ENCODE measurements at regions not wholly inside any gene's neighbourhood (a gene's known extent, or its start where the extent isn't known, plus 50 kb on each side); places are given as distances from the start of the nearest gene placed in this dataset.
"Not testable (repeated sequence)": the region's sequence is repeated elsewhere in the genome, so short reads cannot be mapped to it uniquely, and the experiment has no call there.

DNA sequence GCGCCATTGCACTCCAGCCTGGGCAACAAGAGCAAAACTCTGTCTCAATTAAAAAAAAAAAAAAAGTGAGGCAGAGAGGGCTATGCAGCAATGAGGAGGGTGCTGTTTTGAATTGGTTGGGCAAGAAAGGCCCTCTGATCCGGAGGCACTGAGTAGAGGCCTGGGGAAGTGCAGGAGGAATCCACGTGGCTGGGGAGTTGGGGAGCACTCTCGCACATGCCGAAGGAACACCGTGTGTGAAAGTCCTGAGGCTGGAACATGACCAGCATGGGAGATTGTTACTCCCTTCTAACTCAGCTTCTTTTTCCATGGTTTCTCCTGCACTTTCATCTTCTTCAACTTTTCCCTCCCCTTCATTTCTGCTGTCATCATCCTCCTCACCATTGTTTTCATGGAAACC is 347.9 kb upstream of the HS6ST1 start:
- CTCF ChIA-PET = no interaction called here
- Histone ChIP-seq H3K9me3 (ENCODE audit: control insufficient read depth in 2 of 3, low read length in 3 of 3) (no peaks in the 10 kb centered on the region), H3K27ac (ENCODE audit: low read depth, low read length) (no peak overlapping the region), H3K4me1 (ENCODE audit: control insufficient read depth in 2 of 2, insufficient read depth in 2 of 2, low read length in 2 of 2) (no peaks in the 10 kb centered on the region), H3K36me3 (ENCODE audit: control insufficient read depth in 2 of 3, insufficient read depth in 3 of 3, low read length in 3 of 3) (no peaks in the 10 kb centered on the region), H3K4me3 (ENCODE audit: low read length) (no peak overlapping the region), H3K27me3 (ENCODE audit: control insufficient read depth in 2 of 2, insufficient read depth in 2 of 2, low read length in 2 of 2) (no peaks in the 10 kb centered on the region)
- peaks cover 0 to 5% (median 0%) of the 10 kb centered on the region in 5 donors for H3K36me3 Mint-ChIP-seq
- intact Hi-C loops (cut with micrococcal nuclease) = no loop called here
- ATAC-seq (no peak), DNase-seq (no peak)
- peaks cover 0 to 7% (median 0%) of the 10 kb centered on the region in 11 donors for H3K9me3 Mint-ChIP-seq
- no peak overlapping the region for H3K4me3 Mint-ChIP-seq
- no peak overlapping the region for H3K27ac Mint-ChIP-seq
- POLR2A ChIA-PET = no interaction called here
- peaks cover 10 to 52% (median 28%) of the 10 kb centered on the region in 5 donors for H3K27me3 Mint-ChIP-seq
- H3K4me1 Mint-ChIP-seq = peaks cover 0 to 4% (median 0%) of the 10 kb centered on the region in 7 donors

DNA sequence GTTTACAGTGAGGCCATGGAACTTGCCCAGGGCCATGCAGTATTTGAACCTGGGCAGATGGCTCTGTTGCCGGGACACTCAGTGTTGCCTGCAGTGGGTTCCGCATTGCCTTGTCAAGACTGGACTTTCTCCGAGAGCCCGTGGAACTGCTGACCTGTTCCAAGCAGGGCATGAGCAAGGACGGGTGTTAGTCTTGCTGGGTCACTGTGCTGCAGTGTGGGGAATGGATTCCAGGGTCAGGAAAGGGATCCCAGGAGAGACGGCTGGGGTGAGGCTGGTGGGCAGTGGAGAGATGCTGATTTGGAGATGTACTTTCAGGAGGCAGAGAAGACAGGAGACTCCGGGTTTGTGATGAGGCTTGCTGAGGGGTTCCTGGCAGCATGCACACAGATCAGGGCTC is 348.7 kb upstream of the HS6ST1 start:
- Mint-ChIP-seq H3K36me3 (peaks cover 0 to 5% (median 0%) of the 10 kb centered on the region in 5 donors), H3K4me3 (no peak overlapping the region), H3K4me1 (peaks cover 0 to 4% (median 0%) of the 10 kb centered on the region in 7 donors), H3K9me3 (peaks cover 0 to 7% (median 0%) of the 10 kb centered on the region in 11 donors), H3K27me3 (peaks cover 5 to 46% (median 23%) of the 10 kb centered on the region in 5 donors), H3K27ac (no peak overlapping the region)
- CTCF ChIA-PET = no interaction called here
- no peak for ATAC-seq
- POLR2A ChIA-PET = no interaction called here
- H3K27me3 ChIP-seq (ENCODE audit: control insufficient read depth in 2 of 2, insufficient read depth in 2 of 2, low read length in 2 of 2) = no peaks in the 10 kb centered on the region
- intact Hi-C loops (cut with micrococcal nuclease) = no loop called here
- no peaks in the 10 kb centered on the region for H3K9me3 ChIP-seq (ENCODE audit: control insufficient read depth in 2 of 3, low read length in 3 of 3)
- no peak overlapping the region for H3K4me3 ChIP-seq (ENCODE audit: low read length)
- no peaks in the 10 kb centered on the region for H3K4me1 ChIP-seq (ENCODE audit: control insufficient read depth in 2 of 2, insufficient read depth in 2 of 2, low read length in 2 of 2)
- no peak overlapping the region for H3K27ac ChIP-seq (ENCODE audit: low read depth, low read length)
- H3K36me3 ChIP-seq (ENCODE audit: control insufficient read depth in 2 of 3, insufficient read depth in 3 of 3, low read length in 3 of 3) = no peaks in the 10 kb centered on the region
- DNase-seq = no peak

DNA sequence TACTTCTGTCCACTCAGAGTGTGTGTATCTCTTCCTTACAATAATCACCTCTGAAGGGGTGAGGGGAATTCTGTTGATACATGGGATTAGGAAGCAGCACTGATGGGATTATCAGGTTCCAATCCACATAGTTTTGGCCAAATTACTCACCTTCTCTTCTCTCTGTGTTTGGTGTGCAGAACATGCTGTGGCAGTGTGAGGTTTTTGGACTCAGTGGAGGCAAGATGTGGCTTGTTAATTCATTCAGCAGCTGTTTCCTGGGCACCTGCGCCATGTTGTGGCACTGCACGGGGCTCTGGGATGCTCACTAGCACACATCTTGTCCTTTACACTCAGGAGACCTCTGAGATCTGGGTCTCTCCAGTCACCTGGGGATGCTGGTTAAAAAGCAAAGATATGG is 350.3 kb upstream of the HS6ST1 start:
- Mint-ChIP-seq H3K4me1 (peaks cover 0 to 4% (median 0%) of the 10 kb centered on the region in 7 donors), H3K4me3 (no peak overlapping the region), H3K27ac (no peak overlapping the region), H3K9me3 (peaks cover 0 to 11% (median 0%) of the 10 kb centered on the region in 11 donors), H3K36me3 (peaks cover 0 to 5% (median 0%) of the 10 kb centered on the region in 5 donors), H3K27me3 (peaks cover 10 to 40% (median 17%) of the 10 kb centered on the region in 5 donors)
- CTCF ChIA-PET = no interaction called here
- Histone ChIP-seq H3K9me3 (ENCODE audit: control insufficient read depth in 2 of 3, low read length in 3 of 3) (no peaks in the 10 kb centered on the region), H3K4me1 (ENCODE audit: control insufficient read depth in 2 of 2, insufficient read depth in 2 of 2, low read length in 2 of 2) (no peaks in the 10 kb centered on the region), H3K27ac (ENCODE audit: low read depth, low read length) (no peak overlapping the region), H3K36me3 (ENCODE audit: control insufficient read depth in 2 of 3, insufficient read depth in 3 of 3, low read length in 3 of 3) (no peaks in the 10 kb centered on the region), H3K4me3 (ENCODE audit: low read length) (no peak overlapping the region), H3K27me3 (ENCODE audit: control insufficient read depth in 2 of 2, insufficient read depth in 2 of 2, low read length in 2 of 2) (no peaks in the 10 kb centered on the region)
- POLR2A ChIA-PET = no interaction called here
- DNase-seq = no peak
- intact Hi-C loops (cut with micrococcal nuclease) = no loop called here
- ATAC-seq = no peak

DNA sequence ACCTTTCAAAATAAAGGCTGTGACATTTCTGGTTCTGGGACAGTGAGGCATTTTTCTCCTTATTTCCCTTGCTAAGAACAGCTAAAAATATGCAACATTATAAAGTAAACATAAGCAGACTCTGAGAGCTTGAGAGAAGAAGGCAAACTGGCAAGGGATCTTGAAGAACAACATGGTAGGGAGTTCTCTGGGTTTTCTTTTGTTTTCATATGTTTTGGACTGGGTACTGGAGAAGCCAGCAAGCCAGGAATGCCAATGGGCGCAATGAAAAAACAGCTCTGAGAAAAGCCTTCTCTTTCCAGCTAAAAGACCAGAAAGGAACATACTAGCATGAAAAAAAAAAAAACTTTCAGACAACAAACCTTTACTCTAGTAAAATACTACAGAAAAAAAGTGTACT is 351.4 kb upstream of the HS6ST1 start:
- Mint-ChIP-seq H3K27me3 (peaks cover 11 to 35% (median 15%) of the 10 kb centered on the region in 5 donors), H3K27ac (no peak overlapping the region)
- CTCF ChIA-PET = no interaction called here

DNA sequence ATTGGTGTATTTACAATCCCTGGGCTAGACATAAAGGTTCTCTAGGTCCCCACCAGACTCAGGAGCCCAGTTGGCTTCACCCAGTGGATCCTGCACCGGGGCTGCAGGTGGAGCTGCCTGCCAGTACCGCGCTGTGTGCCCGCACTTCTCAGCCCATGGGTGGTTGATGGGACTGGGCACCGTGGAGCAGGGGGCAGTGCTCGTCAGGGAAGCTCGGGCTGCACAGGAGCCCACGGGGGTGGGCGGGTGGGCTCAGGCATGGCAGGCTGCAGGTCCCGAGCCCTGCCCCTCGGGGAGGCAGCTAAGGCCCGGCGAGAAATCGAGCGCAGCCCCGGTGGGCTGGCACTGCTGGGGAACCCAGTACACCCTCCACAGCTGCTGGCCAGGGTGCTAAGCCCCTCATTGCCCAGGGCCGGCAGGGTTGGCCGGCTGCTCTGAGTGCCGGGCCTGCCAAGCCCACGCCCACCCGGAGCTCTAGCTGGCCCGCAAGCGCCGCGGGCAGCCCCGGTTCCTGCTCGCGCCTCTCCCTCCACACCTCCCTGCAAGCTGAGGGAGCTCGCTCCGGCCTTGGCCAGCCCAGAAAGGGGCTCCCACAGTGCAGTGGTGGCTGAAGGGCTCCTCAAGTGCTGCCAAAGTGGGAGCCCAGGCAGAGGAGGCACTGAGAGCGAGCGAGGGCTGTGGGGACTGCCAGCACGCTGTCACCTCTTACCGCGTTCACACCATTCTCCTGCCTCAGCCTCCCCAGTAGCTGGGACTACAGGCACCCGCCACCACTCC is 353.5 kb upstream of the HS6ST1 start:
- H3K27ac Mint-ChIP-seq; ATAC-seq; H3K4me1 ChIP-seq (ENCODE audit: control insufficient read depth in 2 of 2, insufficient read depth in 2 of 2, low read length in 2 of 2); H3K4me1 Mint-ChIP-seq; intact Hi-C loops (cut with micrococcal nuclease); H3K4me3 ChIP-seq (ENCODE audit: low read length); H3K27me3 ChIP-seq (ENCODE audit: control insufficient read depth in 2 of 2, insufficient read depth in 2 of 2, low read length in 2 of 2); H3K9me3 ChIP-seq (ENCODE audit: control insufficient read depth in 2 of 3, low read length in 3 of 3); CTCF ChIA-PET; POLR2A ChIA-PET; H3K27ac ChIP-seq (ENCODE audit: low read depth, low read length); H3K36me3 Mint-ChIP-seq; H3K36me3 ChIP-seq (ENCODE audit: control insufficient read depth in 2 of 3, insufficient read depth in 3 of 3, low read length in 3 of 3); DNase-seq; H3K4me3 Mint-ChIP-seq: not testable (repeated sequence)
- H3K27me3 Mint-ChIP-seq = peaks cover 6 to 21% (median 12%) of the 10 kb centered on the region in 5 donors
- peaks cover 0 to 11% (median 0%) of the 10 kb centered on the region in 11 donors for H3K9me3 Mint-ChIP-seq

More for the DNA sequence above, 351.4 kb upstream of the HS6ST1 start:
- Histone ChIP-seq H3K9me3 (ENCODE audit: control insufficient read depth in 2 of 3, low read length in 3 of 3) (no peaks in the 10 kb centered on the region), H3K27me3 (ENCODE audit: control insufficient read depth in 2 of 2, insufficient read depth in 2 of 2, low read length in 2 of 2) (no peaks in the 10 kb centered on the region), H3K4me3 (ENCODE audit: low read length) (no peak overlapping the region), H3K27ac (ENCODE audit: low read depth, low read length) (no peak overlapping the region), H3K4me1 (ENCODE audit: control insufficient read depth in 2 of 2, insufficient read depth in 2 of 2, low read length in 2 of 2) (no peaks in the 10 kb centered on the region), H3K36me3 (ENCODE audit: control insufficient read depth in 2 of 3, insufficient read depth in 3 of 3, low read length in 3 of 3) (no peaks in the 10 kb centered on the region)
- intact Hi-C loops (cut with micrococcal nuclease) = no loop called here
- no peak for DNase-seq
- Mint-ChIP-seq H3K9me3 (peaks cover 0 to 11% (median 0%) of the 10 kb centered on the region in 11 donors), H3K4me1 (peaks cover 0 to 4% (median 0%) of the 10 kb centered on the region in 7 donors), H3K36me3 (peaks cover 0 to under 1% (median 0%) of the 10 kb centered on the region in 5 donors), H3K4me3 (no peak overlapping the region)
- POLR2A ChIA-PET = no interaction called here
- no peak for ATAC-seq

DNA sequence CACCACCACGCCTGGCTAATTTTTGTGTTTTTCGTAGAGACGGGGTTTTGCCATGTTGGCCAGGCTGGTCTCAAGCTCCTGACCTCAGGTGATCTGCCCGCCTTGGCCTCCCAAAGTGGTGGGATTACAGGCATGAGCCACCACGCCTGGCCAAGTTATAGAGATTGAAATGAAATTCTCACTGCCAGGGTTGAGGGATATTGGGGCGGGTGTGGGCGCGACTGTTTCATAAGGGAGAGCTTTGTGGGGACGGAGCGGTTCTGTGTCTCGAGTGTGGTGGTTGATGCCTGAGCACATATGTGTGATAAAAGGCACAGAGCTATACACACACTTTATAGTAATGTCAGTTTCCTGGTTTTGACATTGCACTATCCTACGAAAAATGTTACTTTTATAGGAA is 361.0 kb upstream of the HS6ST1 start:
- POLR2A ChIA-PET; H3K27ac ChIP-seq (ENCODE audit: low read depth, low read length); H3K4me3 ChIP-seq (ENCODE audit: low read length); H3K9me3 ChIP-seq (ENCODE audit: control insufficient read depth in 2 of 3, low read length in 3 of 3); H3K9me3 Mint-ChIP-seq; H3K27ac Mint-ChIP-seq; H3K4me1 Mint-ChIP-seq; H3K27me3 ChIP-seq (ENCODE audit: control insufficient read depth in 2 of 2, insufficient read depth in 2 of 2, low read length in 2 of 2); intact Hi-C loops (cut with micrococcal nuclease); H3K36me3 Mint-ChIP-seq; DNase-seq; ATAC-seq; H3K36me3 ChIP-seq (ENCODE audit: control insufficient read depth in 2 of 3, insufficient read depth in 3 of 3, low read length in 3 of 3); H3K4me3 Mint-ChIP-seq; CTCF ChIA-PET; H3K4me1 ChIP-seq (ENCODE audit: control insufficient read depth in 2 of 2, insufficient read depth in 2 of 2, low read length in 2 of 2): not testable (repeated sequence)
- peaks cover 5 to 18% (median 5%) of the 10 kb centered on the region in 5 donors for H3K27me3 Mint-ChIP-seq

DNA sequence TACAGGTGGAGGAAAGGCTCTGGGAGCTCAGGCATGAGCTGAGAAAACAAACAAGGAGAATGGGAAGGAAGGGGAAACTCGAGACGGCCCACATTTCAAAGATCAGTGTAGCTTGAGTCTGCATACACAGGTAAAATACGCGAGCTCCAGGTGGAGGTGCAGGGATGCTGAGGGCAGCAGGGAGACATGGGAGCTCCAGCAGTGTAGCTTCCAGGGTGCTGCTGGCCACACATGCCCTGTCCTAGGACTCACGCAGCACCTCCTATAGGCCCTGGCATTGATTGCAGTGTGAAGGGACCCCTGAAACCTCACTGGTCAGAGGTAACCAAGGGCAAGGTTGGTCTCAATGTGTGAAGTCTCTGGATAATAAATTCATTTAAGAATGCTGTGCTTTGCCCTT is 362.8 kb upstream of the HS6ST1 start:
- H3K4me1 ChIP-seq (ENCODE audit: control insufficient read depth in 2 of 2, insufficient read depth in 2 of 2, low read length in 2 of 2) = no peaks in the 10 kb centered on the region
- Mint-ChIP-seq H3K4me3 (no peak overlapping the region), H3K36me3 (no peaks in the 10 kb centered on the region), H3K4me1 (peaks cover 0 to 13% (median 0%) of the 10 kb centered on the region in 7 donors), H3K27me3 (peaks cover 4 to 18% (median 5%) of the 10 kb centered on the region in 5 donors), H3K27ac (no peak overlapping the region), H3K9me3 (peaks cover 0 to 4% (median 0%) of the 10 kb centered on the region in 11 donors)
- H3K27me3 ChIP-seq (ENCODE audit: control insufficient read depth in 2 of 2, insufficient read depth in 2 of 2, low read length in 2 of 2) = no peaks in the 10 kb centered on the region
- intact Hi-C loops (cut with micrococcal nuclease) = no loop called here
- no peaks in the 10 kb centered on the region for H3K36me3 ChIP-seq (ENCODE audit: control insufficient read depth in 2 of 3, insufficient read depth in 3 of 3, low read length in 3 of 3)
- POLR2A ChIA-PET = no interaction called here
- no peaks in the 10 kb centered on the region for H3K9me3 ChIP-seq (ENCODE audit: control insufficient read depth in 2 of 3, low read length in 3 of 3)
- H3K4me3 ChIP-seq (ENCODE audit: low read length) = no peak overlapping the region
- no peak for ATAC-seq
- no peak for DNase-seq
- CTCF ChIA-PET = no interaction called here
- no peak overlapping the region for H3K27ac ChIP-seq (ENCODE audit: low read depth, low read length)

All from naive thymus-derived CD4-positive, alpha-beta T cell (primary cell).